ENCODE measurements at regions not wholly inside any gene's neighbourhood (a gene's known extent, or its start where the extent isn't known, plus 50 kb on each side); places are given as distances from the start of the nearest gene placed in this dataset.
A peak's percentile ranks its signal among the peaks of the same experiment; 100 is the strongest.

DNA sequence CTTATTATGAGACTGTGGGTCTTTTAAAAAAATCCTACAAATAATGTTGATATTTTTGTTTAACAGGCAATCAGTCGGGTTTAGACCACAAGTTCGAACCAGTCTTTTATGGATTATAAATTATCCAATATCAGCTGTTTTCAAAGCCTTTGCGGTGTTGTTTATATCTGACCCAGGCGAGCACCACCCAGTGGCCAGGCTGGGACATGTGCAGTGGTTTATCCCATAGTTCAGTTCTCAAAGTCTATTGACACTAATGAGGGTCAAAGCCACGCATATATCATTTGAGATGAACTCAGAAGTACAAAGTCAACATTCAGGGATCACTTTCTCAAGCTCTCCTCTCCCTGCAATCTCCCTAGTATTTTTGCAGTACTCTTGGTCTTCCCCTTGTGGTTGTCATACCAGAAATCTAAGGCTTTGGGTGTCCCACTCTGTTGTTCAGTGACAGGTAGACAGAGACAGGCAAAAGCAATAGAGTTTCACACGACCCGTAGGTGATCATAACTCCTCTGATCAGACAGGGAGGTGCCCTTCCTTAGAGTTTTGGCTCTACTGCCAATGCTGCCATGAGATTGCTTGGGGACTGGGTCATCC lies 117.4 kb upstream of the POM121L12 start:
- H3K4me1 ChIP-seq (replicated peaks) = no peaks in the 10 kb centered on the region
- intact Hi-C loops (cut with DNase I) = no loop called here
- no peaks in the 10 kb centered on the region for H3K36me3 ChIP-seq
- no peaks in the 10 kb centered on the region for H3K27me3 ChIP-seq (replicated peaks; ENCODE audit: insufficient read depth)
- 73% methylated on average over 7 of the region's 7 CpGs for WGBS
- no peaks in the 10 kb centered on the region for H3K9me3 ChIP-seq
- H3K4me3 ChIP-seq = no peak overlapping the region
- TF ChIP-seq POLR2A (IDR thresholded peaks at IDR 0.05) (no peak), POLR2AphosphoS5 (IDR thresholded peaks at IDR 0.05) (no peak)
- TF ChIP-seq, protein P1, sequence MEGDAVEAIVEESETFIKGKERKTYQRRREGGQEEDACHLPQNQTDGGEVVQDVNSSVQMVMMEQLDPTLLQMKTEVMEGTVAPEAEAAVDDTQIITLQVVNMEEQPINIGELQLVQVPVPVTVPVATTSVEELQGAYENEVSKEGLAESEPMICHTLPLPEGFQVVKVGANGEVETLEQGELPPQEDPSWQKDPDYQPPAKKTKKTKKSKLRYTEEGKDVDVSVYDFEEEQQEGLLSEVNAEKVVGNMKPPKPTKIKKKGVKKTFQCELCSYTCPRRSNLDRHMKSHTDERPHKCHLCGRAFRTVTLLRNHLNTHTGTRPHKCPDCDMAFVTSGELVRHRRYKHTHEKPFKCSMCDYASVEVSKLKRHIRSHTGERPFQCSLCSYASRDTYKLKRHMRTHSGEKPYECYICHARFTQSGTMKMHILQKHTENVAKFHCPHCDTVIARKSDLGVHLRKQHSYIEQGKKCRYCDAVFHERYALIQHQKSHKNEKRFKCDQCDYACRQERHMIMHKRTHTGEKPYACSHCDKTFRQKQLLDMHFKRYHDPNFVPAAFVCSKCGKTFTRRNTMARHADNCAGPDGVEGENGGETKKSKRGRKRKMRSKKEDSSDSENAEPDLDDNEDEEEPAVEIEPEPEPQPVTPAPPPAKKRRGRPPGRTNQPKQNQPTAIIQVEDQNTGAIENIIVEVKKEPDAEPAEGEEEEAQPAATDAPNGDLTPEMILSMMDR (IDR thresholded peaks at IDR 0.05) = peak in 1 of 4 experiments; percentile 11
- DNase-seq (ENCODE audit: low spot score) = no peak
- H3K27ac ChIP-seq = no peak overlapping the region

DNA sequence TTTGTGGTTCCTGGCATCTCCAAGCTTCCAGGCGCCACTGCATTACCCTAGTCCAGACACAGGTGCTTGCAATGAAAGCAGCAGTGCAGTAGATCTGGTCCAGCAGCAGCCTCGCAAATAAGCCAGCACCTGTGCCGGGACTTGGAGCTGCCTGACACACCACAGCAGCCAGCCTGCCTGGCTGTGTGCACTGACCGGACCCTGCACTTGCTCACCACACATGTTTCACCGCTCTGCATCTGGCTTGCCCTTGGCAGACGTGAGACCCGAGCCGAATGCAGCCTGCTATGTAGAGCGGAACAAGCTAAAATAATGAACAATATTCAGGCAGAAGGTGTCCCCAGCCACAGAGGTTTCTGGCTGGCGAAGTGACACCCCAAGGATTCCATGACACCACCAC lies 123.6 kb upstream of the POM121L12 start:
- Histone ChIP-seq H3K27me3 (replicated peaks; ENCODE audit: insufficient read depth) (no peaks in the 10 kb centered on the region), H3K4me1 (replicated peaks) (no peaks in the 10 kb centered on the region), H3K27ac (no peak overlapping the region), H3K4me3 (no peak overlapping the region), H3K36me3 (no peaks in the 10 kb centered on the region), H3K9me3 (no peaks in the 10 kb centered on the region)
- intact Hi-C loops (cut with DNase I) = no loop called here
- TF ChIP-seq POLR2A (IDR thresholded peaks at IDR 0.05) (no peak), POLR2AphosphoS5 (IDR thresholded peaks at IDR 0.05) (no peak)
- TF ChIP-seq, protein P1 (IDR thresholded peaks at IDR 0.05) = no peak
- 95% methylated on average over 10 of the region's 10 CpGs for WGBS
- no peak for DNase-seq (ENCODE audit: low spot score)

DNA sequence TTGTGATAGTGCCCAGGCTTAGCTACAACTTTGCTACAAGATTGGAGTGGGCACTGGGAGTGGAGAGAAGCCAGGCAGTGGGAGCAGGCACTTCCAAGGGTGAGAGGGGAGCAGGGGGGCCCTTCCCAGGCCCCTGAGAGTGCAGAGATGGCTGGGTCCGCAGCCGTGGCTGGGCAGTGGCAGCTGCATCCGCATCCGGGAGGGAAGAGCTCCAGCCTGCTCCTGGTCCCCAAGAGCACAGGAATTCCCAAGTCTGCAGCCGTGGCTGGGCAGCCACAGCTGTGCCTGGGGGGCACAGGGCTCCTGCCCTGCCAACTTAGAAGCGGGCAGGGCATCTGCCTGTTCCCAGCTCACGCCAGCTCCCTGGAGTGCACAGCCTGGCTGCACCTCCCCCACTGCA lies 124.1 kb upstream of the POM121L12 start:
- Histone ChIP-seq H3K36me3 (no peaks in the 10 kb centered on the region), H3K4me1 (replicated peaks) (no peaks in the 10 kb centered on the region), H3K27me3 (replicated peaks; ENCODE audit: insufficient read depth) (no peaks in the 10 kb centered on the region), H3K9me3 (no peaks in the 10 kb centered on the region), H3K4me3 (no peak overlapping the region), H3K27ac (no peak overlapping the region)
- 85% methylated on average over 7 of the region's 7 CpGs for WGBS
- TF ChIP-seq POLR2AphosphoS5 (IDR thresholded peaks at IDR 0.05) = no peak
- TF ChIP-seq, protein P1 (IDR thresholded peaks at IDR 0.05) = no peak
- TF ChIP-seq POLR2A (IDR thresholded peaks at IDR 0.05) = no peak
- no peak for DNase-seq (ENCODE audit: low spot score)
- intact Hi-C loops (cut with DNase I) = no loop called here

DNA sequence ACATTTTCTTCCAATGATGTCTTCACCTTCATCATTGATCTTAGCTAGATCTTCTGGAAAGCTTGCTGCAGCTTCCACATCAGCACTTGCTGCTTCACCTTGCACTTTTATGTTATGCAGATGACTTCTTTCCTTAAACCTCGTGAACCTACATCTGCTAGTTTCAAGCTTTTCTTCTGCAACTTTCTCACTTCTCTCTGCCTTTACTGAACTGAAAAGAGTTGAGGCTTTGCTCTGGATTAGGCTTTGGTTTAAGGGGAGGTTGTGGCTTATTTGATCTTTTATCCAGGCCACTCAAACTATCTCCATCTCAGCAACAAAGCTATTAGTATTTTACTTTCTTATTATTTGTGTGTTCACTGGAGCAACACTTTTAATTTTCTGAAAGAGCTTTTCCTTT lies 125.5 kb upstream of the POM121L12 start:
- DNase-seq (ENCODE audit: low spot score) = no peak
- H3K27ac ChIP-seq = no peak overlapping the region
- no peaks in the 10 kb centered on the region for H3K36me3 ChIP-seq
- TF ChIP-seq, protein P1 (IDR thresholded peaks at IDR 0.05) = no peak
- TF ChIP-seq POLR2A (IDR thresholded peaks at IDR 0.05) (no peak), POLR2AphosphoS5 (IDR thresholded peaks at IDR 0.05) (no peak)
- H3K4me3 ChIP-seq = no peak overlapping the region
- no peaks in the 10 kb centered on the region for H3K9me3 ChIP-seq
- H3K27me3 ChIP-seq (replicated peaks; ENCODE audit: insufficient read depth) = no peaks in the 10 kb centered on the region
- WGBS = 93% methylated on average over 1 of the region's 1 CpG
- intact Hi-C loops (cut with DNase I) = no loop called here
- H3K4me1 ChIP-seq (replicated peaks) = no peaks in the 10 kb centered on the region

DNA sequence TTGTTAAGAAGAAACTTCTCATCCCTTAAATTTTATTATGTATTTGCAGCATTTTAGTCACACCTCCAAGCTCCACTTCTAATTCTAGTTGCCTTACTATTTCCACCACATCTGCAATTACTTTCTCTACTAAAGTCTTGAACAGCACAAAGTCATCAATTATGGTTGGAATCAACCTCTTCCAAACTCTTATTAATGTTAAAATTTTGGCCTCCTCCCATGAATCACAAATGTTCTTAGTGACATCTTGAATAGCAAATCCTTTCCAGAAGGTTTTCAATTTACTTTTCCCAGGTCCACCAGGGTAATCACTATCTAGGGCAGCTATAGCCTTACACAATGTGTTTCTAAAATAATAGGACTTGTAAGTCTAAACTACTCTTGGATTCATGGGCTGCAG lies 126.3 kb upstream of the POM121L12 start:
- intact Hi-C loops (cut with DNase I) = no loop called here
- no peak overlapping the region for H3K27ac ChIP-seq
- TF ChIP-seq POLR2A (IDR thresholded peaks at IDR 0.05) = no peak
- TF ChIP-seq, protein P1 (IDR thresholded peaks at IDR 0.05) = no peak
- TF ChIP-seq POLR2AphosphoS5 (IDR thresholded peaks at IDR 0.05) = no peak

More for the DNA sequence above, 126.3 kb upstream of the POM121L12 start:
- H3K4me3 ChIP-seq = no peak overlapping the region
- H3K27me3 ChIP-seq (replicated peaks; ENCODE audit: insufficient read depth) = no peaks in the 10 kb centered on the region
- no peaks in the 10 kb centered on the region for H3K36me3 ChIP-seq
- DNase-seq (ENCODE audit: low spot score) = no peak
- no peaks in the 10 kb centered on the region for H3K4me1 ChIP-seq (replicated peaks)
- H3K9me3 ChIP-seq = no peaks in the 10 kb centered on the region
